SU-DHL-6 (cell line): ENCODE measurements at regions not wholly inside any gene's neighbourhood (a gene's known extent, or its start where the extent isn't known, plus 50 kb on each side); places are given as distances from the start of the nearest gene placed in this dataset.

Source experiments
- H2AFZ ChIP-seq: fragments of 200-600 bp; sonication (generic); 2 replicates; pipeline ENCODE4 v1.6.1; 2014; ENCODE audit warnings: low read depth, mild to moderate bottlenecking, moderate library complexity, mixed read lengths, antibody characterized with exemption, low read length; ENCODE audit not compliant: severe bottlenecking
- H3F3A ChIP-seq: fragments of 200-600 bp; shearing (Covaris generic); 2 replicates; pipeline ENCODE4 v1.6.0; 2016; ENCODE audit warnings: antibody characterized with exemption, mild to moderate bottlenecking; ENCODE audit not compliant: insufficient read depth
- H3K27ac ChIP-seq: fragments of 200-600 bp; sonication (generic); 2 replicates; pipeline ENCODE4 v1.5.1; 2016; ENCODE audit warnings: low read depth, mild to moderate bottlenecking, low read length, moderate library complexity, mixed read lengths
- H3K27me3 ChIP-seq: fragments of 200-600 bp; sonication (generic), shearing (Covaris generic); 2 replicates; pipeline ENCODE4 v1.6.0; 2014; ENCODE audit warnings: mild to moderate bottlenecking, low read length
- H3K36me3 ChIP-seq: fragments of 200-600 bp; sonication (generic); 2 replicates; pipeline ENCODE4 v1.6.1; 2014; ENCODE audit warnings: mild to moderate bottlenecking, low read length, mixed read lengths
- H3K4me2 ChIP-seq: fragments of 300-600, 200-600 bp; shearing (Covaris generic), sonication (generic); 2 replicates; pipeline ENCODE4 v1.6.0; 2014; ENCODE audit warnings: low read length, low read depth, mild to moderate bottlenecking; ENCODE audit not compliant: poor library complexity, severe bottlenecking
- H3K4me3 ChIP-seq: fragments of 200-600 bp; sonication (generic); 2 replicates; pipeline ENCODE4 v1.5.1; 2014; ENCODE audit warnings: antibody characterized with exemption, low read length, mild to moderate bottlenecking, mixed read lengths; ENCODE audit not compliant: insufficient read depth, poor library complexity, severe bottlenecking
- H3K79me2 ChIP-seq: fragments of 200-600 bp; sonication (generic); 2 replicates; pipeline ENCODE4 v1.6.1; 2014; ENCODE audit warnings: mild to moderate bottlenecking, low read length, moderate library complexity; ENCODE audit not compliant: insufficient read depth
- H3K9ac ChIP-seq: fragments of 200-600 bp; sonication (generic); 2 replicates; pipeline ENCODE4 v1.7.0; 2014; ENCODE audit warnings: mild to moderate bottlenecking, low read length
- H3K9me2 ChIP-seq: fragments of 200-600 bp; sonication (generic); replicated peaks from 2 replicates; pipeline ENCODE4 v1.6.1; 2014; ENCODE audit warnings: low read length; ENCODE audit not compliant: insufficient read depth
- H3K9me3 ChIP-seq: fragments of 200-600 bp; sonication (generic); 2 replicates; pipeline ENCODE4 v1.6.1; 2014; ENCODE audit warnings: low read length, mixed read lengths; ENCODE audit not compliant: insufficient read depth
- H4K20me1 ChIP-seq: fragments of 200-600 bp; sonication (generic); 2 replicates; pipeline ENCODE4 v1.6.1; 2014; ENCODE audit warnings: low read depth, mild to moderate bottlenecking, antibody characterized with exemption, low read length, moderate library complexity, mixed read lengths
- CTCF ChIP-seq: fragments of 200-600 bp; sonication (generic); IDR thresholded peaks from one replicate; pipeline ENCODE4 v1.5.1; 2017; ENCODE audit warnings: antibody characterized with exemption, mild to moderate bottlenecking, low read length, moderate library complexity; ENCODE audit not compliant: insufficient read depth, poor library complexity, severe bottlenecking
- EZH2phosphoT487 ChIP-seq: fragments of 200-600 bp; sonication (generic), shearing (Covaris generic); conservative IDR thresholded peaks from 2 replicates; pipeline ENCODE4 v1.6.1; 2018; ENCODE audit warnings: mild to moderate bottlenecking, antibody characterized with exemption, low read length, moderate library complexity, mixed read lengths

GRCh38 chr2:134020608-134021007, 233.3 kb upstream of the MGAT5 start:
- H3K9me2 ChIP-seq, result no peaks in the 10 kb centered on the region
- no peak overlapping the region for H2AFZ ChIP-seq
- no peaks in the 10 kb centered on the region for H4K20me1 ChIP-seq
- H3K9me3 ChIP-seq, result no peaks in the 10 kb centered on the region
- H3K27me3 ChIP-seq, result no peaks in the 10 kb centered on the region
- H3K36me3 ChIP-seq, result no peaks in the 10 kb centered on the region
- no peaks in the 10 kb centered on the region for H3K79me2 ChIP-seq
- no peak overlapping the region for H3K27ac ChIP-seq
- H3K9ac ChIP-seq, result no peak overlapping the region
- no peaks in the 10 kb centered on the region for H3F3A ChIP-seq
- H3K4me2 ChIP-seq, result no peak overlapping the region
- H3K4me3 ChIP-seq, result no peak overlapping the region
- TF ChIP-seq CTCF, result no peak
- no peak for TF ChIP-seq EZH2phosphoT487

GRCh38 chr2:134021830-134022524, 231.9 kb upstream of the MGAT5 start:
- Histone ChIP-seq H3K27ac (no peak overlapping the region), H3K4me2 (no peak overlapping the region), H3K79me2 (no peaks in the 10 kb centered on the region), H3K36me3 (no peaks in the 10 kb centered on the region), H2AFZ (no peak overlapping the region), H3K9me3 (no peaks in the 10 kb centered on the region), H3K9me2 (no peaks in the 10 kb centered on the region), H3K4me3 (no peak overlapping the region), H3K9ac (no peak overlapping the region), H3K27me3 (no peaks in the 10 kb centered on the region), H4K20me1 (no peaks in the 10 kb centered on the region), H3F3A (no peaks in the 10 kb centered on the region)
- TF ChIP-seq CTCF (no peak), EZH2phosphoT487 (no peak)

- Histone ChIP-seq H3K4me2 (no peak overlapping the region), H3K4me3 (no peak overlapping the region), H3K9me3 (no peaks in the 10 kb centered on the region), H3F3A (no peaks in the 10 kb centered on the region), H3K9me2 (no peaks in the 10 kb centered on the region), H3K36me3 (no peaks in the 10 kb centered on the region), H3K27me3 (no peaks in the 10 kb centered on the region), H4K20me1 (no peaks in the 10 kb centered on the region), H2AFZ (no peak overlapping the region), H3K79me2 (no peaks in the 10 kb centered on the region), H3K27ac (no peak overlapping the region), H3K9ac (no peak overlapping the region)
- TF ChIP-seq EZH2phosphoT487, result no peak
- TF ChIP-seq CTCF, result no peak
Observed at GRCh38 chr2:134023854-134024253, 230.0 kb upstream of the MGAT5 start.
